ENCODE measurements at regions not wholly inside any gene's neighbourhood (a gene's known extent, or its start where the extent isn't known, plus 50 kb on each side); places are given as distances from the start of the nearest gene placed in this dataset.
"Not testable (repeated sequence)": the region's sequence is repeated elsewhere in the genome, so short reads cannot be mapped to it uniquely, and the experiment has no call there.

DNA sequence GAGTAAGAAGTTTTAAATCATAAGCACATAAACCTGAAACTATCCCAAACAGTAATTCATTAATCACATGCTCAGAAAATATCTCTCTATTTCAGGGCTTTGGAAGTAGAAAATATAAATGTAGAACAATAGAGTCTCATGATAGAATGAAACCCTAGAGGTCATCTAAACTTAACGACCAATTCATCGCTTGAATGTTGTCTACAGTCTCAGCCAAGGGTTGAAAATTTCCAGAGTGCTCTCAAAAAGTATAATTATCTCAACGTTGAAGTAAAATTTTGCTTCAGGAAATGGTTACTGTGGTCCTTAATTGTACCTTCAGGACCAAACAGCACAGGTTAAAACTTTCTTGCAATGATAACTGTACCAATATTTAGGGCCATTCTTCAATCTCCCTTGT is 1053.6 kb upstream of the SEL1L start:
- no peak for DNase-seq (ENCODE audit: low read depth)

DNA sequence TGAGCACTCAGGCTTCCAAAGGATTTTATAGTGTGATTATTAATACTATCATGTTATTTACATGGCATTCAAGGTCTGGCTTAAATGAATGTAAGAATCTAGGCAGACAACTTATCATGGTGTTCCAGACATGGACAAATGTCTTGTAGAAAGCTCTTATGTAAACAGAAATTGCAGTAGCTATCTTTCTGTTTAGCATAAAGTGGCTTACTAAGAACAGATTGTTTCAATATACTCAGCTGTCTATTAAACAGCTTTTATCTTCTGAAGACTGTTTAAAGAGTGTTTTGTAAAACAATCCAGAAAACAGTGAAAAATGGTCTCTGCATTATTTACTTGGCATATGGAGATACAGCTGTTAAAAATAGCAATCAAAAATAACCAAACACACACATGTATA is 1061.8 kb upstream of the SEL1L start:
- DNase-seq (ENCODE audit: low read depth) = no peak

DNA sequence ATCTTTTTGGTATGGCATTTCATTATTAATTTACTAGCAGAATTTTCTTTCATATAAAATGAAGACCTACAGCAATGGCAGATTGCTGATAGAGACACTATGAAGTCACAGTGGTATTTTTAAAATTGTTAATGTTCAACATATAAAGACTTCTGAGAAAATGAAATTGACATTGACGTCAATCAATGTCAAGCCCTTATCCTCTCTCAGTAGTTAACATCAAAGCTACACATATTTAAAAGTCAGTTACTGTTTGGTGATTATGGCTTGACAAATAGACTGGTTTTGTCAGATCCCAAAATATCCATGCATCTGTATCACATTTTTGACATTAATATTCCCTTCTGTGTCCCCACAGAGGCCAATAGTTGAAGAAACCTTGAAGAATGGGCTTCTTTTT is 1069.1 kb upstream of the SEL1L start:
- no peak for DNase-seq (ENCODE audit: low read depth)

DNA sequence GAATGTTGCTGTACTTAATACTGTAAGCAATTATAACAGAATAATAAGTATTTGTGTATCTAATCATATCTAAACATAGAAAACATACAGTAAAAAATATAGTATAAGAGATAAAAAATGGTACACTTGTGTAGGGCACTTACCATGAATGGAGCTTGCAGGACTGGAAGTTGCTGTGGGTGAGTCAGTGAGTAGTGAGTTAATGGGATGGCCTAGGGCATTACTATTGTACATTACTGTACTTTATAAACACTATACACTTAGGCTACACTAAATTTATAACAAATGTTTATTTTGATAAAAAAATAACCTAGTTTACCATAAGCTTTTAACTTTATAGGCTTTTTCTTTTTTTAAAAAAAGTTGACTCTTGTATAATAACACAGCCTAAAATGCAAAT is 1071.2 kb upstream of the SEL1L start:
- DNase-seq (ENCODE audit: low read depth) = no peak

DNA sequence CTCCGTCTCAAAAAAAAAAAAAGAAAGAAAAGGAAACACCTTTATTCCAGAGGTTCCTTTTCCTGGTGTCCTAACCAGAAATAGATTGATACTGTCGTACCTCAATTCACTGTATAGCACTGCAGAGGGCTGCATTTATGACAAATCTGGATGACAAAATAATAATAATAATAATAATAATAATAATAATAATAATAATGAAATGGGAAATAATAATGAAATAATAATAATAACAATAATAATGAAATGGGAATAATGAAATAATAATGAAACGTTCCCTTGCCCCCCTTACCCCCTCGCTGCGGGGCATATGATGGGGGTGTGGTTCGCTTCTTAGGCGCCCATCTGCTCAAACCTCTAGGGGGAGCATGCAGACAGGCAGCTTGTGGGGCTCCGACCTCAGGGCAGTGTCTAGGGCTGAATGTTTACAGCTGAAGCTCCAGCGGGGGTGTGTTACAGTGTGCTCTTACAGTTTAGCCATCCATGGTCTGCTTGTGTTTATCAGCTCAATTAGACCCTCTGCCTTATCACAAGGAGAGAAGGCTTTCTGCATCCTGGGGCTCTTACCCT is 1088.3 kb upstream of the SEL1L start:
- DNase-seq (ENCODE audit: low read depth) = no peak

DNA sequence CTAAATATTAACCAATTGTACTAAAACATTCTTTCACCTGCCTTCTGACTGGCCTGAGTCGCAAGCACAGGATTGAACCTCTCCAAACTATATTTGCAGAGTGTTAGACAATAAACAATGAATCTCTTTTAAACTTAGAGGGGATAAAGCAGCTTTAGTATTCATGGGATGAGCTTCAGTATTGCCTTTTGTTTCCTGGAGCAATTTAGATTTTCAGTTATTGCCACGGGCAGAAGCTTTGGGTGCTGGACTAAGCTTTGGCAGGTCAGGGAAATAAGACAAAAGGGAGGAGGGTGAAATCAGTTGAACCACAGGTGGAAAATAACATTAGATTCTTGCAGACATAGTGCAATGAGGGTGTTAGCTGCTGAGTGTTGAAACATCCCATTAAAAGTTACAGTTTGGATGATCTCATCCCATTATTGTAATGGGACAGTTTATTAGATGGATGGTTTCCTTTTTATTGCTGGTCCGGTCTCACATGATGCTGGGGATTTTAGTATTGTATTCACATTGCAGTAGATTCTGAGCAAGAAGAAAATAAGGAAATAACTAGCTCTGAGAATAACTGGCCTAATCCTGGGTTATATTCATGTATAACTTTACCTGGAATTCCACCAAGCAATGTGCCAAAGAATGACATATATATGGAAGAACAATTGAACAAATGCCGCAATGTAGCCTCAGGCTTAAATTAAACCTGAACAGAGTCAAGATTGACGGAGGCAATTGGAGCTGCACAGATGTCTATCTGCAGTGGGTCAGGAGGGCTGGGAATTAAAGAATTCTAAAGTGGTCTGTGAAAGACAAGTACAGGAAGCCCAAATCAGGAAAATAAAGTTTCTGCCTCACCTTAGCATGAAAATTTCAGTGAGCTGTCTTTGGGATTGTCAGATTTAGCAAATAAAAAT is 1092.8 kb upstream of the SEL1L start:
- no peak for DNase-seq (ENCODE audit: low read depth)

DNA sequence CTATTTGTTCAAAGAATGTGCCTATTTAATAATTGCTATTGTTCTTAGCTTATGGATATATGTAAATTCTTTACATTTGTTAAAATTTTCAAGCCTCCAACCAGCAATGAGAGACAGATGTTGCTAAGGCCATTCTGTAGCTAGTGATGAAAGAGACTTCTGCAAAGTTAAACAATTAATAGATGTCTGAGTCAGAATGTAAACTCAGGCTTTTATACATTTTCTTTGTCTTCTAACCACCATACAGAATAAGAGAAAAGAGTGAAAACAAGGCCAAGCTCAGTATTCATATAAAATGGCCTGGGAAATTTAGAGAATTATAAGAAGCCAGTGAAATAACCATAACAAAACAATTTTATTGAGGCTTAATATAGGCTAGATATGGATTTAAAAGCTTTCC is 1102.3 kb upstream of the SEL1L start:
- DNase-seq (ENCODE audit: low read depth) = no peak

DNA sequence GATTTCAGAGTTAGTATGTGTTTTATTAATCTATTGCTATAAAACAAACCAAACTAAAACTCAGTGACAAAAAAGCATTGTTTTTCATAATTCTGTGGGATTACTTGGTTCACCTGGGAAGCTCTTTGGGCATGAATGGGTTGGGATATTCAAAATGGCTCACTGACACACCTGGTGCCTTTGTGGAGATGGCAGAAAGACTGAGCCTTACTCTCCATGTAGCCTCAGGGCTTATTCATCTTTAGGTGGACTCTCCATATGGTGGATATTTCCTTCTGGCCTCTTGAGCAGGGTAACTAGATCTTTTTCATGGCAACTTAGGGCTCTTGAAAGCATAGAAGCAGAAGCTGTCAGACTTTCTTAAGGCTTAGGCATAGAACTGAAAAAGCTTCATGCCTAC is 1102.8 kb upstream of the SEL1L start:
- DNase-seq (ENCODE audit: low read depth) = no peak

DNA sequence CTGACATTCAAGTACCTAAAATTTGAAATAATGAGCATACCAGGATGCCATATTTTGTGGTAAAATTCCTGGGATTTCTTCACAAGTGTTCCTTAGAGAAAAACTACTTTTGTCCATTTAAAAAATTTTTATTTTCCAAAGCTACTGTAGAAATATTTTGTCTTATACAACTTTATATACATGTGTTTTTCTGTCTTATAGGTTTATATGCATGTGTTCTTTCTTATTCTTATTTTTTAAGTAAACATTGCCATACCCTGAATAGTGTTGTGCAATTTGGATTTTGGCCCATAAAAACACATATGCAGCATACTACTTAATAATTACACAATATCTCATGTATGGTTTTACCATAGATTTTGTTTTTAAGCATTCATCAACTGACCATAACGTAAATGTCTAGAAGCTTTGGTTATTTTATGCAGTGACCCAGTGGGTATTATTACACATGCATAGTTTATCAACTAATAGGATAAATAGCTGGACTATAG is 1107.4 kb upstream of the SEL1L start:
- DNase-seq (ENCODE audit: low read depth) = no peak

DNA sequence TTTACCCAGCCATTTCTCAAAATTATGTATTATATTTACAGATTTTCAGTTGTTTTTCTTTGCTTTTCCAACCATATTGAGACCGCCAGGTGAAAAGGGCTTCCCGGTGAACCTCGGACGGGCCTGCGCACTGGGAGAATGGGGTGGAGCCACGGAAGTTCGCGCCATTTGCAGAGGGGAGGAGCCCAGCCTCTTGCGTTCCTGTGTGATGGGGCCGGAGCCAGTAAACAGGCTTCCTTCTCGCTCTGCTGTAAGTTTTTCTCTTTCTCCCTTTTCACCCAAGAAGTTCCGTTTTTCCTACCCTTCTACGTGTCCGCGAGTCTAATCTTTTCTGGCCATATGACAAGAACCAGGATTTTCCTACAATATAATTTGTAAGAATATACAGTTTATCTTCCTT is 1108.8 kb upstream of the SEL1L start:
- peak; percentile 17 for DNase-seq (ENCODE audit: low read depth)

DNA sequence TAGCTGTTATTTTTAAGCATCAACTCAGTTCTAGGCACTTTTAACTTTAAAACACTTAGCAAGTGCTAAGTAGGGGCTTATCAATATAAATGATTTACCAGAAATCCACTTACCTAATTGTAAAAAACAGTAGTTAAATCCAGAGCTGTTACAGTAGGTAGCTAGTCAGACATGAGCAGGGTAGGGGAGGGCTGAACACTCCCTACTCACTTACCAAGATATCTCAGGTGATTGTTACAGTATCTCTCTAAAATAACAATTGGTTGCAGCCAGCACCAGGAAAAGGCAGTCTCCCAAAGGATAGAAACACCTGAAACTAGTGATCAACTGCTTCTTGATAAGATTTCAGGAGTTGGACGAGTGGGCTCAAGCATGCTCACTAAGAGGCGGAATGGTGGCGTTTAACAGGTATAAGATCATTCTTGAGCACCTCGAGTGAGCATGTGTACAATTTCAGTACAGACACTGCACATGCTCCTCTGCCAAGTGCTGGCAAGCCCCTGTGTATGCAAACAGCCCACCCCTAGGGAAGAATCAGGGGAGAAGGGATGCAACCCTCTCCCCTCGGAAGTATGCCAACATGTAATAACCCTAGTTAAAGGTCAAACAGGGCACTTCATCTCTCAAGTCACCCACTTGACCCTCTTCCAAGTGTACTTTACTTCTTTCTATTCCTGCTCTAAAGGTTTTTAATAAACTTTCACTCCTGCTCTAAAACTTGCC is 1113.6 kb upstream of the SEL1L start:
- no peak for DNase-seq (ENCODE audit: low read depth)

DNA sequence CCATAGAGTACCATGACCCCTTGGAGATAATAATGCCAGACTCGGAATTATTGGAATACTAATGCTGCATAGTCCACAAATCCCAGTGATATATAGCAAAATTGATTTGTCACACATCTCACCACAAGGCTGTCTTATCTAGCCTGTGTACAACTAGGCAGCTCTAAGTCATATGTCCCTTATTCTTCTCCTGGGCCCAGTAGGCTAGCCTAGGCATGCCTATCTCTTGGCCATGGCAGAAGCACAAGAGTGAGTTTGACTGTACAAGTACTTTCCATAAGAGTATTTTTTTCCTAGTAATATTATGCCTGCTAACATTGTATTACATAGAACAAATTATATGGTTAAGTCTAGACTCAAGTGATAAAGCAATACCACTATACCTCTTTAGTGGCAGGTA is 1122.1 kb upstream of the SEL1L start:
- no peak for DNase-seq (ENCODE audit: low read depth)

DNA sequence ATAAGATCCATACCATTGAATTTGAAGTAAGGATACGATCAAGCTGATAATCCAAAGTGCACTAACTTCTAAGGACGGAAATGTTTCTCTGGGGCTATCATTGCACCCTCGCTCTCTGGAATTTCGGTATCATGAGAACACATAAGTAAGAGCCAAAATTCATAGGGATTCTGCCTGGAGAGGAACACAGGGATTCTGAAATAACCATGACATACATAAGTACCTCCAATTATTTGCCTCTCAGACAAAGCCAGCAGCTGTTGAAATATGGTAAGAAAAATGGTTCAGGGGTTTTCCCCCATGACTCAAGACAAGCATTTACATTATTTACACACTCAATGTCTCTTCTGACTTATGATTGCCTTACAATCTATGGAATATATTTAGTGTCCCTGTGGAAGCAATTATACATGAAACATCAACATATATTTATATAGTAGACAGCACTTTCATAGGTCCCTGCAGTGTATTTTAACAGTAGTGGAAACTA is 1123.6 kb upstream of the SEL1L start:
- DNase-seq (ENCODE audit: low read depth) = no peak

DNA sequence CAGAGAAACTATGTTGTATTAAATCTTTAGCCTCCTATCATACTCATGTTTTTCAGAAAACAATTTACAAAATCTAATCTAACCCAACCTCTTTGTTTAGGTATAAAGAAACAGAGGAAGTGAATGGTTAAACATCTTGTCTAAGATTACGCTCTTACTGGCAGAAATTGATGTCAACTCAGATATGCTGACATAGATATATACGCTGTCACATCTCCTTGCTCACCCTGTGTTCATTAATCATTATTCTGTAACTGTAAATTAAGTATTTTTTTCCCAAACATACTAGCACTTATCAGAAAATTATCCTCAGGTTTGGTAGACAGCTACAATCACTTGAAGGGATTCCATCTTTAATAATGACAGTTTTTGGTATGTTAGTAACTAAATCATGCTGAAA is 1127.6 kb upstream of the SEL1L start:
- DNase-seq (ENCODE audit: low read depth) = no peak

DNA sequence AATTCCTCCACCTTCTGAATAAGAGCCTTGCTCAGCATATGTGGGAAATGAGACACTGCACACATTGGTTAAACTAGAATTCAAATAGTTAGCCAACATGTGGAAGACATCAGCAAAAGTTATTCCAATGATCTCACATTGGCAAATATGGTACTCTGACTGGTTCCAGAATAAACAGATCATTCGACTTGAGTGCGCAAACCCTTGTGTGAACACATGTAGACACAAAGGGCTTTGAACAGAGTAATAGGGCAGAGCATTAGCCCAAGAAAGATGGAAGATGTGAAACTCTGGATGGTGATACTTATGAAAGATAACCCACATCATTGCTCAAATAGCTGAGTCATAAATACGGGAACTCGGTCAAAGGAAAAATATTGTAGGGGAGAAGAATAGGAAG is 1133.4 kb upstream of the SEL1L start:
- no peak for DNase-seq (ENCODE audit: low read depth)

DNA sequence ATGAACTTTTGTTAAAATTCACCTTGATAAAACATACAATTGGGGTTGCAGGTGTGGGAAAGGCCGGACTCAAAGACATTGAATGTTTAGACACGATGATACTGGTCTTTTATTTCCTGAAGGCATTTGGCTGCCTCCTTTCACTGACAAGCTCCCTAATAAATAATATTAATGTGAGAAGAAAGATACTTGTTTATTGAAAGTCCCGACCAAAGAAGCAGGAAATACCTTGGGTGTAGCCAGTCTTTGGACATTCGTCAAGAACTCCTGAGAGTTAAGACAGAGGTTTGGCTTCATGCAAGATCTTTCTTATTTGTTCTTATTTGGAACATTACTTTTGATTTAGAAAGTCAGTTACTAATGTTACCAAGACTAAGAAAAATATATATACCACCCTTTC is 1133.8 kb upstream of the SEL1L start:
- DNase-seq (ENCODE audit: low read depth) = no peak

DNA sequence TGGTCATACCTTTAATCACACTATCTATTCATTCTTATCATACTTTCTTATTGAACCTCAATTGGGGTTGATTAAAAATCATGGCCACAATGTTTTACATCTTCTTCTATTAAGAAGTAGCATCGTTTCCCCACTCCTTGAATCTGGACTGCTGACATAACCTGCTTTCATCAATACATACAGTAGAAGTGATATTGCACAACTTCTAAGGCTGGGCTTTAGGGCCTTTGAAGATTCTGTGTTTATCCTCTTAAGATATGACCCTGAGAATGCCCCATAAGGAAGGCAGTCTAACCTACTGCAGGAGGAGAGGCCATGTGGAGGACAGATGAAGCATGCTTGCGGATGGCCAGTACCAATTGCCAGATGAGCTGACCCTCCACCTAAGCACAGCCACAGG is 1142.8 kb upstream of the SEL1L start:
- DNase-seq (ENCODE audit: low read depth) = no peak

DNA sequence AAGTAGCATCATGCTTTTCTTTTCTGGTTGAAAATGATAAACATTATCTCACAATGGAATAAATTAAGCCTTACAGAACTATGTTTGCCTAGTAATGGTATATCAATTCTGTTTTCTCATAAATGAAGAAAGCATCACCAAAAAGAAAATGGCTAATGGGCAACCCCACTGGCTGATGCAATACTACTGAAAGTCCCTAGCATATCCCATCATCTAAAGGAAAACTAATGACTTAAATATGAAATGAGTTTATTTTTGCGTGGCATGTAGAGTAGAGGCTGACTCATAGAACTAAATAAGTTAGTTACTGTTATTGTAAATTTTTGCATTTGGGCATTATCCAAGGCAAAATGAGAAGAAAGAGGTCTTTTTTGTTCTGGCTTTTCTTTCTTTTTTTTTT is 1156.3 kb upstream of the SEL1L start:
- DNase-seq (ENCODE audit: low read depth) = no peak

DNA sequence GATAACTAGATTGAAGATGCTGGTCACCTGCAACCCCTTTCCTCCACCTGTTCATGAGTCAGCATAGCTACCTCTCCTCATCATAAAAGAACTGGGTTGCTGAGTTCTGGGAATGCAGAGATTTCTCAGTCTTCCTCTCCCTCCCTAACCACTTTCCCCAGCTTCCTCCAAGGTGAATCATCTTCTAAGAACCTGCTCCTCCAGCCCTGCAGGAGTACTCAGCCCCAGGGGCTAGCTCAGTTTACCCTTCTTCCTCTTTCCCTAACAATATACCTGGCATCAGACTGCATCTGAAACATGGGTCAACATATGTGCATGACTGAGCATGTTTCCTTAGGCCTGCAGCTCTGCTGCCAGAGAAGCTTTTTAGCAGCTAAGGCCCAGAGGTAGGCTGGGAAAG is 1157.5 kb upstream of the SEL1L start:
- DNase-seq (ENCODE audit: low read depth) = not testable (repeated sequence)

DNA sequence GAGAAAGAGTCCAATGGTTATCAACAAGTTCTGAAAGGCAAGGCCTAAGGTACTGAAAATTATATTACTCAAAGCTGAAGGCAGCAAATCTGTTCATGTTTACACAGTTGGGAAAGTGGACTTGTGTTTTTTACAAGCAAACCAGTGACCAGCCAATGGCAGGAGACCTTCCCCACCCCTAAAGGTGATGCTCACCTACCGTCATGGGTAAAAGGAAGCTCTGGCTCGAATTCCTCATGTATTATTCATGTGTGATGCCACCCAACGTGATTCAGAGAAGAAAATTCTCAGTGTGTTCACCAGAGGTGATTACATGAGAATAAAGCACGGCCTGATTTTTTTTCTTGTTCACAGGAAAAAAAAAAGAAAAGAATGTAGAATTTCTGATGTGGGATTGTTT is 1161.2 kb upstream of the SEL1L start:
- DNase-seq (ENCODE audit: low read depth) = no peak

DNA sequence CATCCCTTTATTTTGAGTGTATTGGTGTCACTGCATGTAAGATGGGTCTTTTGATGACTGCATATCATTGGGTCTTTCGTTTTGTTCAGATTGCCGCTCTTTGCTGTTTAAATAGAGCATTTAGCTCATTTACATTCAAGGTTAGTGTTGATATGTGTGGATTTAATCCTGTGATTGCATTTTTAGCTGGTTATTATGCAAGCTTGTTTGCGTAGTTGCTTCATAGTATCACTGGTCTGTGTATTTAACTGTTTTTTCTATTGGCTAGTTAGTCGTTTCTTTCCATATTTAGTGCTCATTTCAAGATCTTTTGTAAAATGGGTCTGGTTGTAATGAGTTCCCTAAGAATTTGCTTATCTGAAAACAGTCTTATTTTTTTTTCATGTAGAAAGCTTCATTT is 1170.6 kb upstream of the SEL1L start:
- DNase-seq (ENCODE audit: low read depth) = no peak

DNA sequence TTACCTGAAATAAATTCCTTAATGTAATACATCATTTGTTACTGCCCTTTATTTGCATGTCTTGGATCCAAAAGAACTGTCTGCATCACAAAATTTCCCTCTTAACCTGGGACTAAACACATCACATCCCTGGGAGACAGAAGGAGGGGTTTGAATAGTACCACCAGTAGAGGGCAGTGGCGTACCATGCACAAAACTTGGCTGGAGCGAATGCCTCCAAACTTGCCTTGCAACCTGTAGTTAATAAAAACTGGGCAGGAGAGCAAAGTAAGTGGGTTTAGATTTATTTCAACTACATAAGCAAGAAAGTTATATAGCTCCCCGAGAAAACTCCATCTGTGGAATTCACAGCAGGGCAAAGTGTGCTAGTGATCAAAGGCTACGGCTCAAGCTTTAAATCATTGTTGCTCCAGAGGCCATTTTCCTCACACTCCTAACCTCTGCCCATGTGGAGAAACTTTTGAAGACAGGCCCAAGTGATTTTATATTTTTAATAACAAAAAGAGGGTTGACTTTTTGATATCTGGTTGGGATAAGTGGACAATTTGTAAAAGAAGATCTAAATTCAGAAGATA is 1176.7 kb upstream of the SEL1L start:
- peak; percentile 50 for DNase-seq (ENCODE audit: low read depth)

DNA sequence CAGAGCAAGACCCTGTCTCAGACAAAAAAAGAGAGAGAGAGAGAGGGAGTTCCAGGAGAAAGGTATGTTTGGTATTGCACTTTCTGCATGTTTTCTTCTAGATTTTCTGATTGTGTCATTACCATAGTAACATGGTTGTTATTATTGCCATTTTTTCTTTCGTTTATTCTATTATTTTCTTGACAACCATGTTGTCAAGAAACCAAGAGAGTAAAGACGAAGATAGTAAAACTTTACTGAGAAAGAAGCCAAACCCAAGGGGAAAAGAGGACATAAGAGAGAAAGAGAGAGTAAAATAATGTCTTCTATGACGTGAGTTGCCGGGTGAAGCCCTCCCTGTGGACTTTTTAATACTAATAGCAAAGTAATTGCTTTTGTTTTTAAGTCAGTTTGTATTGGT is 1186.0 kb upstream of the SEL1L start:
- no peak for DNase-seq (ENCODE audit: low read depth)

All from HS-27A (cell line).